Esophagus squamous epithelium (tissue), 4 donors: ENCODE measurements at regions not wholly inside any gene's neighbourhood (a gene's known extent, or its start where the extent isn't known, plus 50 kb on each side); places are given as distances from the start of the nearest gene placed in this dataset.

Experiments
- POLR2A ChIP-seq, 4 donors: fragments of 450-650 bp; IDR thresholded peaks; one replicate each; pipeline ENCODE4 v1.6.1; 2017; ENCODE audit warnings: antibody characterized with exemption in 4 of 4, mild to moderate bottlenecking in 4 of 4, moderate library complexity in 3 of 4
- TF ChIP-seq, protein P1 (sequence below), 6 experiments: fragments of 450-650 bp in 4 of 6; fragments of 200-600 bp in 2 of 6; sonication (generic) in 2 of 6; IDR thresholded peaks; one replicate each; pipeline ENCODE4 v1.5.1; 2016 to 2019; ENCODE audit warnings: antibody characterized with exemption in 6 of 6, mild to moderate bottlenecking in 4 of 6, moderate library complexity in 4 of 6

DNA sequence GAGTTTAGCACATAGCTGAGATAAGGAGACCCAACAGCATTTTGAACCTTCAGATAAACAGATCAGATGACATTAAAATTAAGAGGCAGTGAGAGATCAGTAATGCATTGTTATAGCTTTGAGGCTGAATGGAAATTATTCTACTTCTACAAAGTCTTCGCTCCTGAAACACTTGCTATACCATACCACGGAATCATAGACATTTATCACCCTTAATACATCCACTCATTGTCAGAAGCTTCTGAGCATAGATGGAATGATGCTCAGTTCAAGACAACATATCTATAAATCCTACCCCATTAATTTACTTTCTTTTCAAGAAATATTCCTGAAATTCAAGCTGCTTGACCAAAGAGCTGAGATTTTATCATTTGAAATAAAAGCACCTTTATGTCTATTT lies 266.7 kb downstream of the C3orf38 start:
- TF ChIP-seq POLR2A (IDR thresholded peaks at IDR 0.05): no peak
- TF ChIP-seq, protein P1, sequence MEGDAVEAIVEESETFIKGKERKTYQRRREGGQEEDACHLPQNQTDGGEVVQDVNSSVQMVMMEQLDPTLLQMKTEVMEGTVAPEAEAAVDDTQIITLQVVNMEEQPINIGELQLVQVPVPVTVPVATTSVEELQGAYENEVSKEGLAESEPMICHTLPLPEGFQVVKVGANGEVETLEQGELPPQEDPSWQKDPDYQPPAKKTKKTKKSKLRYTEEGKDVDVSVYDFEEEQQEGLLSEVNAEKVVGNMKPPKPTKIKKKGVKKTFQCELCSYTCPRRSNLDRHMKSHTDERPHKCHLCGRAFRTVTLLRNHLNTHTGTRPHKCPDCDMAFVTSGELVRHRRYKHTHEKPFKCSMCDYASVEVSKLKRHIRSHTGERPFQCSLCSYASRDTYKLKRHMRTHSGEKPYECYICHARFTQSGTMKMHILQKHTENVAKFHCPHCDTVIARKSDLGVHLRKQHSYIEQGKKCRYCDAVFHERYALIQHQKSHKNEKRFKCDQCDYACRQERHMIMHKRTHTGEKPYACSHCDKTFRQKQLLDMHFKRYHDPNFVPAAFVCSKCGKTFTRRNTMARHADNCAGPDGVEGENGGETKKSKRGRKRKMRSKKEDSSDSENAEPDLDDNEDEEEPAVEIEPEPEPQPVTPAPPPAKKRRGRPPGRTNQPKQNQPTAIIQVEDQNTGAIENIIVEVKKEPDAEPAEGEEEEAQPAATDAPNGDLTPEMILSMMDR (IDR thresholded peaks at IDR 0.05): no peak
